MM.1S (cell line): ENCODE measurements at regions not wholly inside any gene's neighbourhood (a gene's known extent, or its start where the extent isn't known, plus 50 kb on each side); places are given as distances from the start of the nearest gene placed in this dataset.

Experiments used
- EZH2phosphoT487 ChIP-seq: fragments of 300-600 bp; sonication (generic); IDR thresholded peaks from 2 replicates; pipeline ENCODE4 v1.6.1; 2018; ENCODE audit warnings: antibody characterized with exemption, low read length
- TF ChIP-seq, protein P1 (sequence below): fragments of 300-600 bp; sonication (generic); IDR thresholded peaks from 2 replicates; pipeline ENCODE4 v1.5.1; 2016; ENCODE audit warnings: antibody characterized with exemption, low read length, mixed read lengths

DNA sequence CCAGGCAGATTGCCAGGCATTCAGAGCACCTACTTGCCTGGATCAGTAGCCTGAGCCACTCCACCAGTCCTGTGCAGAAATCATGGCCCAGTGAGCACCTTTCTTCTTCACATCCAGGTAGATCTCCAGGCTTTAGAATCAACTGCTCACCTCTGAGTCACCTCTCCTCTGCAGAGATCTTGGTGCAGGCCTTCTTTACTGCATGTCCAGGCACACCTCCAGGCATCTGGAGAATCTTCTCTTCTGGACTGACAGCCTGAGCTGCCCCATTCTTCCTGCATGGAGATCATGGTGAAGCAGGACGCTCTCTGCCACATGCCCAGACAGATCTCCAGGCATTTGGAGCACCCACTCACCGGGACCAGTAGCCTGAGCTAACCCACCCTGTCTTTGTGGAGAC is 894.5 kb upstream of the MBL2 start:
- TF ChIP-seq, protein P1, sequence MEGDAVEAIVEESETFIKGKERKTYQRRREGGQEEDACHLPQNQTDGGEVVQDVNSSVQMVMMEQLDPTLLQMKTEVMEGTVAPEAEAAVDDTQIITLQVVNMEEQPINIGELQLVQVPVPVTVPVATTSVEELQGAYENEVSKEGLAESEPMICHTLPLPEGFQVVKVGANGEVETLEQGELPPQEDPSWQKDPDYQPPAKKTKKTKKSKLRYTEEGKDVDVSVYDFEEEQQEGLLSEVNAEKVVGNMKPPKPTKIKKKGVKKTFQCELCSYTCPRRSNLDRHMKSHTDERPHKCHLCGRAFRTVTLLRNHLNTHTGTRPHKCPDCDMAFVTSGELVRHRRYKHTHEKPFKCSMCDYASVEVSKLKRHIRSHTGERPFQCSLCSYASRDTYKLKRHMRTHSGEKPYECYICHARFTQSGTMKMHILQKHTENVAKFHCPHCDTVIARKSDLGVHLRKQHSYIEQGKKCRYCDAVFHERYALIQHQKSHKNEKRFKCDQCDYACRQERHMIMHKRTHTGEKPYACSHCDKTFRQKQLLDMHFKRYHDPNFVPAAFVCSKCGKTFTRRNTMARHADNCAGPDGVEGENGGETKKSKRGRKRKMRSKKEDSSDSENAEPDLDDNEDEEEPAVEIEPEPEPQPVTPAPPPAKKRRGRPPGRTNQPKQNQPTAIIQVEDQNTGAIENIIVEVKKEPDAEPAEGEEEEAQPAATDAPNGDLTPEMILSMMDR: no peak
- no peak for TF ChIP-seq EZH2phosphoT487
